ENCODE measurements at regions not wholly inside any gene's neighbourhood (a gene's known extent, or its start where the extent isn't known, plus 50 kb on each side); places are given as distances from the start of the nearest gene placed in this dataset.
"Not testable (repeated sequence)": the region's sequence is repeated elsewhere in the genome, so short reads cannot be mapped to it uniquely, and the experiment has no call there.

GRCh38 chr1:70671006-70671405 lies 259.9 kb downstream of the CTH start:
- DNase-seq (ENCODE audit: low read depth): no peak

DNA sequence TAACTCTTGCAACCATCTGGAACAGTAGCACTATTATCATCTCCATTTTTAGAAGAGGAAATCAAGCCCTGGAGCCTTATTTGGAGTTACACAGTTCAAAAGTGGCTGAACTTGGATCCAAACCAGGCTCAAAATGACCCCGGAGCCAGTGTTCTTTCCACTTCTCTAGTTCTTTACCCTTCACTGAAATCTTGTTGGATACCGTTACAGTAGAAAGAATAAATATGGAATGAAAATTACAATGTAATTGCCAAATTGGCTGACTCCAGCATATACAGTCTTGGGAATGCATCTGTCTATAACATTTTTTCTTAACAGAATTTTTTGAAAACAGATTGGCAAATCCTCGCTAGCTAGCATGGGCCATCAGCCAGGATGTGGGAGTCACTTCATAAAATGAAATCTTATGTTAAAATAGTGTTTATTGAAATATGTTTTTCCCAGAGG lies 261.4 kb downstream of the CTH start:
- DNase-seq (ENCODE audit: low read depth): no peak

GRCh38 chr1:70674941-70675685 lies 264.0 kb downstream of the CTH start:
- DNase-seq (ENCODE audit: low read depth): no peak

GRCh38 chr1:70675737-70676156 lies 264.7 kb downstream of the CTH start:
- DNase-seq (ENCODE audit: low read depth): no peak

DNA sequence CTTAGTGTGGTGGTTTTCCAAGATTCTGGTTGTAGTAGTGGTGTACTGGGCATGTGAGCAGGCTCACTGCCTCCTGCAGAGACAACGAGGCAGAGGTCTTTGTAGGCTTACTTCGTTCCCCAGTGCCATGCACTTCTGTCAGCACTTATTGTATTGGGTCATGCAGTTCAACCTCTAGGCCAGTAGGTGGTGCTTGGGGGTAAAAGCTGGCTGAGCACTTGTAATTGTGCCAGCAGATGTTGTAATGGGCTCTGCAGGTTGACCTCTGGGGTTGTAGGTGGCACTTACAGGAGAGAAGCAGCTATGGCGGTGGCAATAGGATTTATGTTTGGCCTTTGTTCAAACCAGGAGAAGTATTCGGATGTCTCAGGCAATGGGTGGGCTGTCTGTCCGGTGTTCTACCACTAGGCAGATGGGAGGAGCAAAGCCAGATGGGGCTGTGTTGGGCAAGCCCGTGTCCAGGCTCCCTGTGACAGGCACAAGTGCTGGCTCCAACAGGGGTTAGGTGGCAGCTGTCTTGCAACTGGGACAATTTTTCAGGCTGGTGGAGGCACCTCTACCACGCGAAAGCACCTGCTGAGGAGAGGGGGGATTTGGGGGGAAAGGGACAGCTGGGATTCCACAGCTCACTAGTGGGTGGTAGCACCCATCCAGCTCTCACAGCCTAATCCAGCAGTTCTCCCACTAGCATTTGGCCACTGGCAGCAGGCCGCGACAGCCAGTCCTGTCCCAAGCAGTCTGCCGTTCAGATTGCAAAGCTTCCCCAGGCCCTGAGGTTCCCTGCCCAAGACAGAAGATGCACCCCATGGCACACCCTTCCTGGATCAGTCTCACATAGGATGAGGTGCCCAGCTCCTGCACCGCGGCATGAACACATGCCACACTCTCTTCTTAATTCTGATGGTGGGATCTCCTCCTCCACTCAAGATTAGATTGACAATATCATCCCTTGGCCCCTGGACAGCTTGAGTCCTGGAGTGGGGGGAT lies 274.5 kb downstream of the CTH start:
- peak; percentile 8 for DNase-seq (ENCODE audit: low read depth)

- DNase-seq (ENCODE audit: low read depth): no peak
Observed at GRCh38 chr1:70688580-70688979, 277.5 kb downstream of the CTH start.

DNA sequence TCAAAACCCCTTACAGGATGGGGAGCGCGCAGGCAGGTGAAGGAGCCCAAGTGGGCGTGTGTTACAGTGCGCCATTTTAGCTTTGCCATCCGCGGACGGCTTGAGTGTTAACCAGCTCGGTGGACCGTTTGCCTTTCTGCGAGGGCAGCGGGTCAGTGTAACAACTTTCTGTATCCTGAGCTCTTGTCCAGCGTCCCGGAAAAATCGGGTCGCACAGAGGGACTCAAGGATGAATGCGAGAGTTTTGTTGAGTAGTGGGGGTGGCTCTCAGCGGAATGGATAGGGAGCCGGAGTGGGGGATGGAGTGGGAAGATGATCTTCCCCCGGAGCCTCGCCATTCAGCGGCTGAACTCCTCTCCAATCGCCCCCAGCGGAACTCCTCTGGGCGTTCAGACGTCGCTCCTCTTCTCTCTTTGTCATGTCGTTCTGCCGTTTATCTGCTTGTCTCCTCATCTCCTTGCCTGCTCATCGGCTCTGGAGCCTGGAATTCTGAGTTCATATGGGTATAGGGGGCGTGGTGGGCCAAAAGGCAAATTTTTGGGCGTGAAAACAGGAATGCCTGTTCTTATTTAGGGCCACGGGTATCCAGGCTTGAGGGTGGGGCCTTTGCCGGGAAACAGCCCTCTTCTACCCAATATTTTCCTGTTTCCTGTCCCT lies 295.4 kb downstream of the CTH start:
- DNase-seq (ENCODE audit: low read depth): no peak

DNA sequence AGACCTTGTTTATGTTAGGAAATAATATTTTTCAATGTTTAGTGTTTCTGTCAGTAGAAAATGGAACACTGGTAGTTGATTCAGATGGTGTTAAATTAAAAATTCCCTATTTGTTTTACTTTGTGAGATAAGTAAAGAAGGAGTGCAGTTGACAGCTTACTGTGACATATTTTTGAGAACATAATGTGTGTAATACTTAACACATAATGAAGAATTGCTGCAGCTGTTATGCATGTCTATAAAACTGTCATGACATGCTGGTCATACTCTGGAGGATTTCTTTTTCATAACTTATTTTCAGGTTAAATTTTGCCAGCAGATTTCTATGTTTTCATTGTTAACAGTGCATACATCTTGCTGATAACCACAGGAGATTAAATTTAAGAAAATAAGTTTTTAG lies 296.1 kb downstream of the CTH start:
- no peak for DNase-seq (ENCODE audit: low read depth)

DNA sequence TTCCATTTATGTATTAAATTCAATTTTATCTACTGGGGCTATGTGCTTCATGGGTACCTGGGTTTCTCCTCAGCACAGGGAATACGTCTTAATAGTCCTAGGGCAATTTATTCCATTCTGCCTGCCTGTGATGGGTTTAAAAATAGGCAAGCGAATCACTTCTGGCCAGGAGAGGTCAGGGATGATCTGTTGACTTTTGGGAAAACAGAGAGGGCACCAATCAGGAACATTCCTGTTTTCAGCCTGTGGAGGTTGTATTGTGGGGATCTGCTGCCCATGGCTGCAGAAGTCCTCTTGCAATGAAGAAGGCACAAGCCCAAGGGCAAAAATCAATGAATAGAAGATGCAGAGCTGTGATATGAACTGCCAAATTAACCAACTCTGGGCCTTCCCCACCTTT lies 303.1 kb downstream of the CTH start:
- no peak for DNase-seq (ENCODE audit: low read depth)

DNA sequence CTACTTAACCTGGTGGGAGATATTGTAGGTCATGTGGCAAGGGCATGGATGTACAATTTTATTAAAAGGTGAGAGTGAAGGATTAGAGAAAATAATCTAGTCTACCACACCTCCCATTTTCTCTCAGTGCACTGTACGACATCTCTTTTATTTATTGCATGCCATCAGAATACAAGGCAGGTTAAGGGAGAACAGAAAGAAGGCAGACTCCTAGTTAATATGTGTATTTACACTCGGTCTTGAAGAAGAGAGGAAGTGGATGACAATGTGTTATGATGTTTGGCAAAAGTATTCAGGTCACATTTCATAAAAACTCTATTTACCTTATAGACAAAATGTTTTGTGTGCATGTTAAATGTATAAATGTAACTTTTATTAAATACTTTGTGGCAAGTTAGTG lies 306.1 kb downstream of the CTH start:
- DNase-seq (ENCODE audit: low read depth): no peak

DNA sequence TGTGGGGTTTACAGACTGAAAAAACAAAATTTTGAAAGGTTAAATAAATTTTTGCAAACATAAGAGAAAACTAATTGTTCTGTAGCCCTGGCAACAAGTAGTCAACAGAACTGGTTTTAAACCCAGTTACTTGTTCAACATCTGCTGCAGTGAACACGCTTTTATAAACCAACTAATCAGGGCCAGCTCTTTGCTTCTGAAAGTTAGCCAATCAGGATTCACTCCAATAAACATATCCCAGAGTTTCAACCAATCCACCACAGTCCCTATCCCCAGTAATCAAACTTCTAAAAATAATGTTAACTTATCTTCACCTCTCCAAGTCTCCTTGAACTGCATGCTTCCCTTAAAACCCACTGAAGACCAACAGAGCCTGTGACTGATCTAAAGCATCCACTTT lies 306.6 kb downstream of the CTH start:
- DNase-seq (ENCODE audit: low read depth): no peak

- no peak for DNase-seq (ENCODE audit: low read depth)
Observed at GRCh38 chr1:70718086-70718630, 307.1 kb downstream of the CTH start.

DNA sequence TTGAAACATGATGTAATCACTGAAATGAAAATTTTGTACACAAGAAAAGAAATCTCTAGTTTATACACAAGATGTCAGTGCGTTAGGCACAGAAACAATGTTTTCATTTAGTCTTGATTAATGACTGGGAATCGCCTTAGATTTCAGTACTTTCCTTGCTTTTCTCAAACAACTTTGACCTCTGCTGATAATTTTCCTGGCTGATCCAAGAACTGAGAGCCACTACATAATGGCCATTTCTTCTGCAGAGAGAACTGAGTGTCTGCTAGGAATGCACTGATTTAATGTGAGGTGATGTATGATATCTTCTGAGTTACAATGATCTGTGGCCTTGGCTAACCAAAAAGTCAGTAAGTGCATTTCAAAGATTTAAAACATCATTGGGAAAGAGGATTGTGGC lies 308.1 kb downstream of the CTH start:
- DNase-seq (ENCODE audit: low read depth): no peak

- DNase-seq (ENCODE audit: low read depth): no peak
Observed at GRCh38 chr1:70720109-70720508, 309.0 kb downstream of the CTH start.

- DNase-seq (ENCODE audit: low read depth): no peak
Observed at GRCh38 chr1:70720521-70720920, 309.5 kb downstream of the CTH start.

DNA sequence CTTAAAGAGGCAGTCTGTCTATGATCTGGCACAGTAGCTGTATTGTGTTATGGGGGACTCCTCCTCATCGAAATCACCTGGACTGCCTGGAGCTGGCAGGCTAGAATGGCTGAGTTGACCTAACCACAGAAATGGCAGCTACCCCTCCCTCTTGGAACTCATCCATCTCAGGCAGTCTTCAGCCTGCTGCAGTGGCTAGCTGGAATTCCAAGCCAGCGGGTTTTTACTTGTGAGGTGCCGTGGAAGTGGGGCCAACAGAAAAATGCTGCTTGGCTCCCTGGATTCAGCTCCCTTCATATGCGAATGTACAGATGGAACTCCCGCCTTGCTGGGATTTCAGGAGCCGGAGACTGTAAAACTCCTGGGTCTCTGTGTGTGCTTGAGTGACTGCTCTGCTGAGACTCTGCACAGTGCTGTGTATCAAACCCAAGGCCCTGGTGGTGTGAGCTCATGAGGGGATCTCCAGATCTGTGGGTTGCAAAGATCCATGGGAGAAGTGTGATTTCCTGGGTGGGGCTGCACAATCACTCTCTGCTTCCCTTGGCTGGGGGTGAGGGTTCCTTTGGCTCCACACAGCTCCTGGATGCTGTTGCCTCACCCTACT lies 316.9 kb downstream of the CTH start:
- DNase-seq (ENCODE audit: low read depth): no peak

DNA sequence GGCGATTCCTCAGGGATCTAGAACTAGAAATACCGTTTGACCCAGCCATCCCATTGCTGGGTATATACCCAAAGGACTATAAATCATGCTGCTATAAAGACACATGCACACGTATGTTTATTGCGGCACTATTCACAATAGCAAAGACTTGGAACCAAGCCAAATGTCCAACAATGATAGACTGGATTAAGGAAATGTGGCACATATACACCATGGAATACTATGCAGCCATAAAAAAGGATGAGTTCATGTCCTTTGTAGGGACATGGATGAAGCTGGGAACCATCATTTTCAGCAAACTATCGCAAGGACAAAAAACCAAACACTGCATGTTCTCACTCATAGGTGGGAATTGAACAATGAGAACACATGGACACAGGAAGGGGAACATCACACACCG lies 311.1 kb downstream of the PTGER3 start:
- DNase-seq (ENCODE audit: low read depth): not testable (repeated sequence)

DNA sequence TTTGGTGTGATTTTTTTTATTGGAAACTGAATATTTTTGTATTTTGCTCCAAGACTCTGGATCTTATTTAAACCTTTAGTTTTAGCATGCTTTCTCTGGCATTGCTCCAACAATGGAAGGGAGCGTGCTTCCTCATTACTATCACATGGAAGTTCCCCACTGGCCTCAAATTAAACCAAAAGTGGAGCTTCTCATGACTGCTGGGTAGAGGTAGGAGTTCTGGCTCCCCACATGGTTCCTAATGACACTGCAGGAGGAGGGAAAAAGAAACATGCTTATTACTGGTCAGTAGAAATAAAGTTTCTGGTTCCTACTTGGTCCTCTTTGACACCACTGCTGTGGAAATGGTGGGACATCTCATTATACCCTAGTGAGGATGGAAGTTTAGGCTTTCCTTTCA lies 310.5 kb downstream of the PTGER3 start:
- DNase-seq (ENCODE audit: low read depth): no peak

GRCh38 chr1:70738624-70739023 lies 309.0 kb downstream of the PTGER3 start:
- DNase-seq (ENCODE audit: low read depth): no peak

- DNase-seq (ENCODE audit: low read depth): no peak
Observed at GRCh38 chr1:70745199-70745598, 302.4 kb downstream of the PTGER3 start.

- DNase-seq (ENCODE audit: low read depth): not testable (repeated sequence)
Observed at GRCh38 chr1:70746062-70746461, 301.6 kb downstream of the PTGER3 start.

DNA sequence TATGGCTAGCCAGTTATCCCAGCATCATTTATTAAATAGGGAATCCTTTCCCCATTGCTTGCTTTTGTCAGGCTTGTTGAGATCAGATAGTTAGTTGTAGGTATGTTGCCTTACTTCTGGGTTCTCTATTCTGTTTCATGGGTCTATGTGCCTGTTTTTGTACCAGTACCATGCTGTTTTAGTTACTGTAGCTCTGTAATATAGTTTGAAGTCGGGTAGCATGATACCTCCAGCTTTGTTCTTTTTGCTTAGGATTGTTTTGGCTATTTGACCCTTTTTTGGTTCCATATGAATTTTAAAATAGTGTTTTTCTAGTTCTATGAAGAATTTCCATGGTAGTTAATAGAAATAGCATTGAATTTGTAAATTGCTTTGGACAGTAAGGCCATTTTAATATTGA lies 300.5 kb downstream of the PTGER3 start:
- DNase-seq (ENCODE audit: low read depth): not testable (repeated sequence)

Measured in T follicular helper cell (primary cell).